GM19438 (cell line): ENCODE measurements at regions not wholly inside any gene's neighbourhood (a gene's known extent, or its start where the extent isn't known, plus 50 kb on each side); places are given as distances from the start of the nearest gene placed in this dataset.

Experiments
- ATAC-seq: cut with Tn5 transposase; IDR thresholded peaks from one replicate; pipeline ENCODE4 v1.9.1; 2021; ENCODE audit warnings: low read depth; ENCODE audit not compliant: unreplicated experiment

DNA sequence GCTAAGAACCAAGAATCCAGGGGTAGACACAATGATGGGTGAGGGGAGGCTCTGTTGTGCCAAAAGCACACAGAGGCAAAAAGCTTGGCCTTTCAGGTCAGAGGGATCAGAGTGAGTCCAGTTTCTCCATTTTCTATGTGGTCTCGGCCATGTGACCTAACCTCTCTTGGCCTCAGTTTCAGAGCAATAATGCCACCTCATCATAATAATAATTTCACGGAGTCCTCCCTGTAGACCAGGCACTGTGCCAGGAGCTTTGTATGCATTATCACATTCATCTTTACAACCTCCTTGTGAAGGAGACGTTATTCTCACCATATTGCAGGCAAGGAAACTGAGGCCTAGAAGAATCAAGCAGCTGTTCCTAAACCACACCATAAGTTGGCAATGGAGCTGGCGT lies 120.2 kb downstream of the WT1 start:
- ATAC-seq: no peak

DNA sequence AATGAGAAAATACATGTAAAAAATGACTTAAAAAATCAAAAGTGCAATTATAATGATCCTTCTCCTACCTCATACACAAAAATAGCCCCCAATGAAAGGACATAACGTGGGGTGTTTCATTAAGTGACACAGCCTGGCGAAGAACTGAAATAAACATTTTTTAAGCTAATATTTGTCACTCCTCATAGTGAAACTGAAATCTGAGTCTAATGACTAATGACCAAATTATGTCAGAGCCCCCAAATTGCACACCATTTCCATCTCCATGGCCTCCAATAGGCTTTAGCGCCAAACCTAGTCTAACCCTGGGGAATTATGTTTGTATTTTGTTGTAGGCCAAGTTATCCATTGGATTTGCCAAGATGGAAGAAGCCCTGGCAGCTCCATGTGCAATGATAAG lies 119.1 kb downstream of the WT1 start:
- ATAC-seq: no peak

DNA sequence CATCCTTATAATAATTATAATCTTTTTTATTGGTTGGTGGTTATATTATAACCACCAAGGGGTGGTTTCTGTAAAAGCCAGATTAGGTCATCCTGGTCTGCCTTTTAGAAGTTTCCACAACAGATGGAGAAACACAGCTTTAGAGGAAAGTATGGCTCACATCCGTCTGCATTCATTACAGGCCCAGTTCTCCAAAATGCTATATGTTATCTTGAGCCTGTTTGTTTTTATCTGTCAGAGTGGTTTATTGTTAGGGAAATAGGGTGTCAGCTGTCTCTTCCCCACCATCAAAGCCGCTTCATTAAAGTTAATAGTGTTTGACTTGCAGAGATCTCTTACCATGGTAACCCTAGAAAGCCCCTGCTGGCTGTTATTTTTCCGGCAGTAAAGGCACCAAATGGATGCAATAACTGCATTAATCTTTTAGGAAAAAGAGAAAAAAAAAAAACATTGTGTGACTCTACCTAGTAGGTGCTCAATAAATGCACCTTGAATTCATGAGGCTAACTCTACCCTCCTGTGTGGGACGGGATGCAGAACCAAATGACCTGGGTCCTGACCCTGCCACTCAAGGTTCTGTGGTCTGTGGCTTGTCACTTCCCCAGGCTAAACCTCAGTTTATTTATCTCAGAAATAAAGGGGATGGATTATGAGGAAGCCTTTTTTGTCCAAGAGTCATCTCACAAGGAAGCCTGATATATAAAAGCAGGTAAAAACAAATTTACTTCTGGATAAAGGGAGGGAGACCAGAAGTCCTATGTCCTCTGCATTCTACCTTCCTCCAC lies 118.3 kb downstream of the WT1 start:
- no peak for ATAC-seq

DNA sequence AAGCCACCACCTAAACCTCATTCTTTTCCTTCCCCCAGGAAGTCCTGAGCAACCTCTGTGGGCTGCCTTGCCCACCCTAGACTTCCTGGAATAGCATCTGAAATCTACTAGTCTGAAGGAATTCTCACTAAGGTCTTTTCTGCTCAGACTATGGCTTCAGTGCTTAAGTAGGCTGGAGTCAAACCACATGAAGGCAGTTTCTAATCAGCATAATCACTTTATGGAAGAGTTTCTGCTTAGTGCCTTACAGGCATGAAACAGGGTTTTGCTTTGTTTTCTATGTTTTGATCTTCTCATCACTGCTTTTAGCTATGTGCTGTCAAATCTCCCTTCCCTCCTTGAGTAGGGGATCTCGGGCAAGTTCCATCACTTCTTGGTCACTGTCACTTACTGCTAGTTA lies 117.7 kb downstream of the WT1 start:
- no peak for ATAC-seq

DNA sequence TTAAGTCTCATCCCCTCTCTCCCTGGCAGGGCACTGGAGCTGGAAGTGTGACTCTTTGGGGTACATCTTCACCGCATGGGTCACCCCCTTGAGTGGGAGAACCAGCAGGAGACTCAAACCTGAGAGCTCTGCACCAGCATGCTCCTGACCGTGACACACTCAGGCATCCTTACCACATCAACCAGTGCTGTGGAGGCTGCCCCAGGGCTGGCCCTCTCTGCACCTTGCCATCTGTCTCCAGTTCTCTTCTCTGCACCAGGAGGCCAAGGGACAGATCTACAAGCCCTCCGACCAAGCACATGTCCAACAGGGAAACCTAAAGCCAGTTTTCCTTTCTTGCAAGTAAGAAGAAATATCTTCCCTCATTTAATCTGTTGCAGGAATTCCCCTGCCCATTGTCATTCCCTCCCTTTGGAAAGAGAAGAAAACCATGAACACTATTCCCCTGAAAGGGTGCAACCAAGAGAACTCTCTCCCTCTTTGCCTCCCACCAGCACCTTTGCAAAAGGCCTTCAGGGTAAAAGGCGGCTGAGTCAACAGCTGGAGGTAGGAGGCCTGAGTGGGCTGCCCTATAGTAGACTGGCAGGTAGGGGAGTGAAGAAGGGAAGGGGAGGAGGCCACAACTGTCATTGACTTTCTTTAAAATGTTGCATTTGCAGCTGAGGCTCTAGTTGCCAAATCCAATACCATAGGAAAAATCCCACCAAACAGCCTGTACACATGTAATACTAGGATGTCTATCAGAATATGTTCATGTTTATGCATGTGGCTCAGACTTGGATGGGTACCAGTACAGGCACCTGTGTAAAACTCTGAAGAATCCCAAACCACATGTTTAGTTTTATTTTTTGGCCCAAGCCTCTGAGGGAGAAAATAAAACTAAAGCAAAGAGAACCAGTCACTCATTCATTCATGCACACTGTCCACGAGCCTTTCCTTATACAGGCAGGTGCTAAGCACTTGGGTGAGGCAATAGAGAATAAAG lies 117.0 kb downstream of the WT1 start:
- no peak for ATAC-seq

DNA sequence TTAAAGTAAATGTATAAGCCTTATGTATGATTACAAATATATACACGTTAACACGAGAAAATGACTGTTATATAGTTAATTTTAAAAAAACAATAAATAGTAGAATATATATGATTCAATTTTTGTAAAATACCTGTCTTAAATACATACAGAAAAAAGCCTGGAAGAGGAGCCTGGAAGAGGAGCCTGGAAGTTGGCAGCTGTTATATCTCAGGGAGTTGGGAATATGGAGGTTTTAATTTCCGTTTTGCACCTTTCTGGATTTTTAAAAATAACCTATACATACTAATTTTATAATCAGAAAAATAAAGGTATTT lies 111.6 kb downstream of the WT1 start:
- no peak for ATAC-seq

DNA sequence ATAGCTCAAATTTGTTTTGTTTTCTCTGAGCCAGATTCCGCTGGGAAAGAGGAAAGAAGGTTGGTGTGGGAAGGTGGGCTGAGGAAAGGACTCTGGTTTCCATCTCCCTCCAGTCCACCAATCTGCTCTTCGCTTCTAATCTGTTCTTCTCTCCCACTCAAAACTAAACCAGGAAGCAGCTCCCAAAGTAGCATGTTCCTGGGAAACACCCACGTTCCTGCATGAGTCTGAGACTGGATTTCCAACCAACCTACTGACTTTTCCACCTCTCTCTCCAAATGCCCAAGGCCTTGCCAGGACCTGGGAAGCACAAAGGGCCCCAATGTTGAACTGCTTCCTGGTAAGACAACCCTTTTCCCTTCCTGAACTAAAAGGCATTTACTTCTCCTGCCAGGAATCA lies 110.2 kb downstream of the WT1 start:
- no peak for ATAC-seq

DNA sequence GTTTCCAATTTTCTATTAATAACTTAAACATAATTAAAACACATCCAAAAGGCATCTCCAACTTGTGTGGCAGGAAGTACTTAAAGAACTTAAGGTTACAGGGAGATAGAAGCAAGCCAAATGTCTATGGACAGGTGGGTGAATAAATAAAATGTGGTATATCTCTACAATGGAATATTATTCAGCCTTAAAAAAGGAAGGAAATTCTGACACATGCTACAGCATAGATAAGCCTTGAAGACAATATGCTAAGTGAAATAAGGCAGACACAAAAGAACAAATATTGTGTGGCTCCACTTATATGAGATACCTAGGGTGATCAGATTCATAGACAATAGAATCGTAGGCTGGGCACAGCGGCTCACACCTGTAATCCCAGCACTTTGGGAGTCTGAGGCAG lies 109.6 kb downstream of the WT1 start:
- no peak for ATAC-seq

DNA sequence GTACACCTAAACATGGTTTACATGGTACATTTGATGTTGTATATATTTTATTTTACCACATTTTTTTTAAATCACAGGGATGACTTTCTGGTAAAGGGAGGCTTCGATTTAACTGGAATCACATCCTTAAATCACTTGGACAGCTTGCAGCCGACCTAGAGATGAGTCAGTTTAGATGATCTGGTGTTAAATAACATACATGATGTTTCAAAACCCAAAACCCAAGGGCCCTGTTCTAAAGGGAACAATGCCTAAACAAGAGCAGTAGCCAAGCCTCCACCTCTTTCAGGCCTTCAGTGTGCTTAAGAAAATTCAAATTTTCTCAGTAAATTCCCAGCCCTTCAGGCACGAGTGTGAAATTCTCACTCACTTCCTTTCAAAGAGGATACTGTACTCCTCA lies 108.8 kb downstream of the WT1 start:
- no peak for ATAC-seq

DNA sequence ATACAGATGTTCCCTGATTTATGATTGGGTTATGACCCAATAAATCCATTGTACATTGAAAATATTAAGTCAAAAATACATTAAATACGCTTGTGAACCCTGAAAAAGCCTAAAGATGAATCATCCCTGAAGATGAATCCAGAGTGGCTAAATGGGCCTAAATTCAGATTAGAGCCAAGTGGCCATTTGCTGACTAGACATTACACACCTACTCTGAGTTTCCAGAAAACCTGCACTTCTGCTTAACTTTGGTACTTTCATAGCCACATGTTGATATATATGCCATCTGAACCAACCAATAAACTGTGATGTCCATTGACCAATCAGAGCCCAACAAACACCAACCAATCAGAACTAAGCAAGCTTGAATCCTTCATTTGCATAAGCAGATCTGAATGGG lies 106.9 kb downstream of the WT1 start:
- no peak for ATAC-seq

DNA sequence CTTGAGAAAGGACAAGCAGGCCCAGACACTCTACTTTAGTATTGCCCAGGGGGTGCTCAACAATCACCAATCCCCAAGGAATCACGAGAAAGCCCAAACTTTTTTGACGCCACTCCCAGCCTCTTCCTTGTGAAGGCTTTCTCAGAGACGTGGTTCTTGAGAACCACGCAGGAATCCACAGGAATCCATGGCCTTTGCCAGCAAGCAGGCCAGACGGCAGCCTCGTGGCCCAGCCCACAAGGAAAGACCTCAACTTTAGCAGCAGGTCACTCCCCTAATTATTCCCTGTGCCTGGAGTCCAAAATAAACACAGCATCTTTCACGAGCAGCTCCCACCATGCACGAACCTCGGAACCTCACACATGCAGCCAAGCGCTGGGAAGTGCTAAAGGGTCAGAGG lies 104.2 kb downstream of the WT1 start:
- ATAC-seq: no peak

DNA sequence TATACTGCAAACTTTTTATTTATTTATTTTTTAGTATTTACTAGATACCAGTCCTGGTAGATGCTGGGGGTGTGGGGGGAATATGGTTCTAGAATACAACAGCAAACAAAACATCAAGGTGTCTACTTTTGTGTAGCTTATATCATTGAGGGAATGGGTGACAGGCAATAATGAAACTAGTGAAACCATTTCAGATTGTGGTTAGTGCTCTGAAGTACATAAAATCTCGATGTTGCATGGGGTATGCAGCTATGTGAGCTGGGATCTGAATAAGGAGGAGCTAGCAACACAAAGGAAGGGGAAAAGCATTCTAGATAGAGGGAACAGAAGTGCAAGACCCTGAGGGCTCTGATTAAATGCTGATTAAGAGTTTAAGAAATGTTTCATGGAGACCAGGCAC lies 103.5 kb downstream of the WT1 start:
- ATAC-seq: no peak

DNA sequence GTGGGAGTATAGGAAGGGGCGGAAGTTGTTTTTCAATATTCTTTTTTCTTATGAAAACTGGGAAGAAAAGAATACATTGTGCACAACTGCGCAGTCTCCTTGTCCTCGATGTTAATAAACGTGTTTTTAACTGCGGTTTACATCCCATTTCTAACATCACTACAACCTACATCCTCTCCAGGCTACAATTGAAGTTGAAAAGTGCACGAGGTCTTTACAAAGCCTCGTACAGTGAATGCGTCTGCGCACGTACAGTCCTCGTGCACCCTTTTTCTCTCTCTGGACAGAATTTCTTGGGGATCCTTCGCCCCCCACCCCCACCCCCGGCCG lies 102.4 kb downstream of the WT1 start:
- ATAC-seq: no peak

DNA sequence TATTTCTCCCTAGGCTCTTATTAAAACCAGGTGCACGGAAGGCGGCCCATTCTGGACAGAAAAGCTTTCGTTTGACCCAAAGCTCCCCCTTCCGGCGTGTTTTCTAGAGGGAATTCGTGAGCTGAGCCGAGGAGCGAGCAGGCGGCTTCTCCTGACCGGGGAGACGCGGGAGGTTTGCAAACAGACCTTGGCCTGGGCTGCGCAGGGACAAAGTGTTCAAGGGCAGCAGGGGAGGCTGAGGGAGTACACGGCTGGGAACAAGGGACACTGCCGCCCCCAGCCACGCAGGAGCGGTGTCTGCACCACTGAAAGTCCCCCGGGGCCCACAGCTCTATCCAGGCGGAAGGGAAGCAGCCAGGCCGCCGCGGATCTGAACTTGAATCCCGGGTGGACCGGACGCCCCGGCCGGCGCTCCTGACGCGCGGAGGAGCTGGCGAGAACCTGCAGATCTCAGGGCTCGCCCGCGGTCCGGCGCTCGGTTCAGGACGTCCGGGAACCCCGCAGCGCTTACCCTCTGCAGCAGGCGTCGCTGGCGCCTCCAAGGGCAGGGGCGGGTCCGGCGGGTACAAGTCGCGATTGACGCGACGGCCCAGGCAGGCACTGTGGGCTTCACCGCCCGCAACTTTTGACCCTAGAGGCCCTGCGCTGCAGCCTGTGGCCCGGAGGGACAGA lies 101.9 kb downstream of the WT1 start:
- no peak for ATAC-seq

DNA sequence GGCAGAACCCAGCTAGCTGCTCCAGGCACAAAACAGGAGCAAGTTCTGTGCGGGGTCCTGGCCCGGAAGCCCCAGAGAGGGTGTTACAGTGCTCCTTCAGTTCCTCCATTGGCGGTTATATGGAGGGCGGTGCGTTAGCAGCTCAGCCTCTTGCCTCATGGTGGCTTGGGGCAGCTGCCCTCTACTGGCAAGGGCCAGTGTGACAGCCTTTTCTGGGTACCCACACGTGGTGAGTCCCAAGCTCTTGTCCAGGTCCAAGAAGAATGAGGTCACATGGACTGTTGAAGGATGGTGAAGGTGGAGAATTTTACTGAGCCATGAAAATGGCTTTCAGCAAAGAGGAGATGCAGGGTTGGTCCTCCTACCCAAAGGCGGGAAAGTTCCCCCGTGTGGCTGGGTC lies 100.5 kb downstream of the WT1 start:
- no peak for ATAC-seq
